ENCODE measurements at regions not wholly inside any gene's neighbourhood (a gene's known extent, or its start where the extent isn't known, plus 50 kb on each side); places are given as distances from the start of the nearest gene placed in this dataset.
A peak's percentile ranks its signal among the peaks of the same experiment; 100 is the strongest.

GRCh38 chr2:120683701-120684100, 52.0 kb upstream of the GLI2 start:
- TF ChIP-seq CTCF (IDR thresholded peaks at IDR 0.05; ENCODE audit: low read length, missing control alignments), result no peak
- H3K4me3 ChIP-seq (replicated peaks; ENCODE audit: low read depth, low read length), result no peak overlapping the region
- no peak for DNase-seq (ENCODE audit: low read depth)

- no peak overlapping the region for H3K4me3 ChIP-seq (replicated peaks; ENCODE audit: low read depth, low read length)
- peak; percentile 44 for DNase-seq (ENCODE audit: low read depth)
- no peak for TF ChIP-seq CTCF (IDR thresholded peaks at IDR 0.05; ENCODE audit: low read length, missing control alignments)
Measured at GRCh38 chr2:120684289-120685065, 51.2 kb upstream of the GLI2 start.

- DNase-seq (ENCODE audit: low read depth), result no peak
- no peak for TF ChIP-seq CTCF (IDR thresholded peaks at IDR 0.05; ENCODE audit: low read length, missing control alignments)
- no peak overlapping the region for H3K4me3 ChIP-seq (replicated peaks; ENCODE audit: low read depth, low read length)
Measured at GRCh38 chr2:120685066-120685973, 50.3 kb upstream of the GLI2 start.
